Germinal center (tissue), 1 donor: ENCODE measurements at regions not wholly inside any gene's neighbourhood (a gene's known extent, or its start where the extent isn't known, plus 50 kb on each side); places are given as distances from the start of the nearest gene placed in this dataset.
"Not testable (repeated sequence)": the region's sequence is repeated elsewhere in the genome, so short reads cannot be mapped to it uniquely, and the experiment has no call there.

Source experiments
- DNase-seq: peaks from one replicate; pipeline ENCODE4 v3.0.0; 2012; ENCODE audit warnings: mixed read lengths, low spot score

- no peak for DNase-seq
Observed at GRCh38 chr14:48580692-48581091, 905.3 kb upstream of the MDGA2 start.

GRCh38 chr14:48575772-48576171 is 900.4 kb upstream of the MDGA2 start:
- DNase-seq: no peak

GRCh38 chr14:48568688-48569087 is 893.3 kb upstream of the MDGA2 start:
- no peak for DNase-seq

- no peak for DNase-seq
Observed at GRCh38 chr14:48568252-48568651, 892.8 kb upstream of the MDGA2 start.

- no peak for DNase-seq
Observed at GRCh38 chr14:48563489-48563888, 888.1 kb upstream of the MDGA2 start.

- DNase-seq: not testable (repeated sequence)
Observed at GRCh38 chr14:48561438-48561837, 886.0 kb upstream of the MDGA2 start.

- DNase-seq: no peak
Observed at GRCh38 chr14:48560421-48560820, 885.0 kb upstream of the MDGA2 start.

GRCh38 chr14:48553443-48553842 is 878.0 kb upstream of the MDGA2 start:
- no peak for DNase-seq

GRCh38 chr14:48546996-48547395 is 871.6 kb upstream of the MDGA2 start:
- DNase-seq: no peak

GRCh38 chr14:48537600-48537999 is 862.2 kb upstream of the MDGA2 start:
- no peak for DNase-seq

- DNase-seq: no peak
Observed at GRCh38 chr14:48536318-48536717, 860.9 kb upstream of the MDGA2 start.

GRCh38 chr14:48527832-48528231 is 852.4 kb upstream of the MDGA2 start:
- no peak for DNase-seq

- DNase-seq: no peak
Observed at GRCh38 chr14:48526307-48526706, 850.9 kb upstream of the MDGA2 start.

GRCh38 chr14:48504921-48505320 is 829.5 kb upstream of the MDGA2 start:
- DNase-seq: no peak

GRCh38 chr14:48490756-48491155 is 815.4 kb upstream of the MDGA2 start:
- no peak for DNase-seq

GRCh38 chr14:48473944-48474343 is 798.5 kb upstream of the MDGA2 start:
- DNase-seq: no peak

GRCh38 chr14:48456051-48456450 is 780.6 kb upstream of the MDGA2 start:
- DNase-seq: no peak

GRCh38 chr14:48454887-48455286 is 779.5 kb upstream of the MDGA2 start:
- DNase-seq: no peak

- no peak for DNase-seq
Observed at GRCh38 chr14:48452437-48452995, 777.1 kb upstream of the MDGA2 start.

GRCh38 chr14:48435221-48435620 is 759.8 kb upstream of the MDGA2 start:
- no peak for DNase-seq

GRCh38 chr14:48430805-48431204 is 755.4 kb upstream of the MDGA2 start:
- DNase-seq: no peak

GRCh38 chr14:48429512-48429911 is 754.1 kb upstream of the MDGA2 start:
- DNase-seq: no peak

GRCh38 chr14:48417715-48418500 is 742.5 kb upstream of the MDGA2 start:
- no peak for DNase-seq

- no peak for DNase-seq
Observed at GRCh38 chr14:48401321-48401720, 725.9 kb upstream of the MDGA2 start.
